DMS 273 (cell line): ENCODE measurements at regions not wholly inside any gene's neighbourhood (a gene's known extent, or its start where the extent isn't known, plus 50 kb on each side); places are given as distances from the start of the nearest gene placed in this dataset.
A peak's percentile ranks its signal among the peaks of the same experiment; 100 is the strongest.

ENCODE experiments used
- DNase-seq: peaks from one replicate; lab custom pipeline; 2025; ENCODE audit not compliant: unreplicated experiment; lab: John Stamatoyannopoulos, UW

- DNase-seq = no peak
These were observed 365.5 kb downstream of the FIGN start for GRCh38 chr2:163370169-163370886.

GRCh38 chr2:163369111-163369510 is 366.7 kb downstream of the FIGN start:
- no peak for DNase-seq

DNA sequence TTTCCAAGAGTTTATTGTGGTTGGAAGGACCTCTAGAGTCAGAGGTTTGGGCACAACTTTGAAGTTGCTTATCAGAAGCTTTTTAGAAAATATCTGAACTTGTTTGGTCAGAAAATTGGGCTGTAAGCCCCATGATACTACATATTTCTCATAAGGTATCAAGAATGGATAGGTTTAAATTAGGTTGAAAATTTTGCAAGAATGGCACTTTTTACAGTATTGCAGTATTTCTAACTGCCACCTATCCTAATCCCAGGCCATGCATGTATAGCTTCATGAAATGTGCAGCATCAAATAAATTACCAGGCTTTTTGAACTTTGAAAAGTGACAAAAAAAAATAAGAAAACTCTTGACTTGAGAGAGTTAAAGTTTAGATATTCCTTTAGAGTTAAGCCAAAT is 367.2 kb downstream of the FIGN start:
- no peak for DNase-seq

DNA sequence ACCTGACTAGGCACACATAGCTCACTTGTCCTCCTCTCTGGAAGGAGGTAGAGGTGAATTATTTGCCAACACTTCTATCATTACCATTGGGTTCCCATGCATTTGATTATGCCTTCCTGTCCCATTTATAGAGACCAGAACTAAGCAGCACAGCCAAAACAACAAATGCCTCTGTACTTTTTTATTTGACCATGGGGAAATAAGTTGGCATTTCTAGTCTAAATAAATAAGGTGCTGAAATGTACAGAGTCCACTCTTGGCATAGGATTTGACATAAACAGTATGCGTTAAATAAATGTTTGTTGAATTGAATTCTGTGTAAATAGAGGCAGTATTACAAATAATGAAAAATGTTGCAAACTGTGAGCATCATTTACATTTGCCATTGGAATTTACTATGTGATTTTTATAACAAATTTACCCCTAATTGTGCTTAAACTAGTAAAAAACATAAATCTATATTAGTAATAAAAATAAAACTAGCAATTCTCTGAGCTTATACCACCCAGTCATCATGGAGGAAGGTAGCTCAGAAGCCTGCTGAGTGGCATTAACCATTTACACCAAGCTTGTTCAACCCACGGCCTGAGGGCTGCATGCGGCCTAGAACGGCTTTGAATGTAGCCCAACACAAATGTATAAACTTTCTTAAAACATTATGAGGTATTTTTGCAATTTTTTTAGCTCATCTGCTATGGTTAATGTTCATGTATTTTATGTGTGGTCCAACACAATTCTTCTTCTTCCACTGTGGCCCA is 367.8 kb downstream of the FIGN start:
- no peak for DNase-seq

GRCh38 chr2:163364736-163365135 is 371.1 kb downstream of the FIGN start:
- no peak for DNase-seq

- no peak for DNase-seq
These were observed 382.3 kb downstream of the FIGN start for GRCh38 chr2:163353551-163353950.

GRCh38 chr2:163351966-163352365 is 383.8 kb downstream of the FIGN start:
- no peak for DNase-seq

- no peak for DNase-seq
These were observed 384.7 kb downstream of the FIGN start for GRCh38 chr2:163351143-163351542.

DNA sequence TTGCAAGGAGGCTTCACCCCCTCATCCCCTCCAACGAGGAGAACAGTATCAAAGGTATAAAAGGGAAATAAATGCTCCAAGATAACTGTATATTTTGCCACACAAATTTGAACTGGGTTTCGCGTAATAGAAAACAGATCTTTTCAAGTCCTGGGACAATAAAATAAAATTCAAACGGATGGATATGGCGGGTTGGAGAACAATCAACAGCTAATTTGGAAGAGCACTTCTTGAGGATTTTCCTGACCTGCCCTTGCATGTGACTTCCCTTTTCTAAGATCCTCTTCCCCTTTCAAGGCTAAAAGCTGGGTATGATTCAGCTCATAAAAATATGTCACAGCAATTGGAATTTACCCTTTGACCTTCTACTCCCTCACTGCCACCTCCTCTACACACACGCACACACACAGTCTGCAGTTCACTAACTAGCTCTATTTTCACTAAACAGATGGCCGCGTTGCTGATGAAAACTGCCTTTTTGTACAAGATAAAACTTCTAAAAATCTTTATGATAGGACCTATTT is 386.9 kb downstream of the FIGN start:
- no peak for DNase-seq

DNA sequence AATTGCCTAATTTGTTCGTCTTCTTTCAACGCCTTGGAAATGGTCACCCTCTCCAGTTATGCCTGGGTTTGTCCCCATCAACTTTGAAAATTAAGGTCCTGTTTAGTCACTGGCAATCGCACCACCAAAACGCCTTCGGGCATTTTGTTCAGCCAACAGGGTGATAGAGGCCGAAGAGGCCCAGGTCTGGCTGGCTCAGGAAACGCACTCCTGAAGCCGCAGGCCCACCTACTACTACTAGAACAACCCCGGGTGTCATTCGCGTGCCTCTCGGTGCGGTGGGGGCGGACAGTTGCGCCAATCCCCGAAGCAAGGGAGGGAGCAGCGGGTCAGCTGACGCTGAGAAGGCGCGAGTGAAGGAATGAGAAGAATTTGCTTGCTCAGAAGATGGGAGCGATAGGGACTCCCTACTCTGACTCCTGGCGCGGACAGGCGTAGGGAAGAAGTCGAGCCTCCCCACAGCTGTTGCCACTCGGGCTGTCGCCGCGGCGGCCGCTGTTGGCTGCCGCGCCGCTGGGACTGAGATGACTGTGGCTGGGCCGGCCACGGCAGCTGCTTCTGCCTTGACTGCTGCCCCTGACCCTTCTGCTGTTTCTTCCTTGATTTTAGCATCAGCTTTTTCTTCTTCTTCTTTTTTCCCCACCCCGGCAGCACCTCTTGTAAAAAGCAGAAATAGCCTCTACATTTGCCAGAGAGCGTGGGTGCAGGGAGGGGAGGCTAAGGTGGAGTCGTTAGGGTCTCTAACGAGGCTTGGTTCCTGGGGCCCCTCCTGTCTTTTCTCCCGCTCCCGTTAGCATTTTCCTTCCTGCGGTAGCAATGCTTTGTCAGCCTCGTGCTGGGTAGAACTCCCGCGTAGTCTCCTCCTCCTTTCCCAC is 387.6 kb downstream of the FIGN start:
- no peak for DNase-seq

DNA sequence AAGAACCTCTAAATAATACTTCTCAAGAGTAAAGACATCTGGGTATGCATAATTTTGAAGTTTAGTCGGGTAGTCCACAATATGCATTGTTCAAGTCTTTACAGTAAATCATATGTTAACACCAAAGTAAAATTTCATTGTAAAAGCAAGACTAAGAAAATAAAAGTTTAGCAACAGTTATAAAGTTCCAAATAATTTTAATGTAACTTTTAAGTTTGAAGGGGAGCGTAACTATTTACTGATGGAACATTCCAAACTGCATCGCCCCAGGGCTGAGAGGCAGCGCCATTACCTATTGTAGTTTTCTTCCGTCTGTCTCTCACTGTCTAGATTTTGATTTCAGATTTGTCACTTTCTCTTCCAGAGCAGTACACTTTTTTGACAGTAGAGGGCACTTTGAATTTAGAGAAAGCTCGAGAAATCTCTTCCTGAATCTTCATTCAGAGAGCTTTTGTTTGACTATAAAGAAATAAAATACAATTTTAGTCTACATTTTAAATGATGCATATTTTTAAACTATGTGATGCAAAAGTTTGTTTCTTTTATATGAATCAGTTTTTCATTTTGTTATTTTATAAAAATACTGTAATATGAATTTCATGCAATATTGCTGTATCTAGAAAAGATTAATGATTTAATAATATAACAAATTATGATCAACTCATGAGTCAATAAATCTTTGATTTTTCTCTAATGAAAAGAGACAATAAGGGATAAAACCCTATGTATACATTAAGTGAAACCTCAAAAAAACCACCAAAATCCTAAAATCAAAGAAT is 389.8 kb downstream of the FIGN start:
- DNase-seq = peak; percentile 74

- no peak for DNase-seq
These were observed 392.5 kb downstream of the FIGN start for GRCh38 chr2:163343316-163343715.

GRCh38 chr2:163341426-163341825 is 394.4 kb downstream of the FIGN start:
- DNase-seq = no peak

DNA sequence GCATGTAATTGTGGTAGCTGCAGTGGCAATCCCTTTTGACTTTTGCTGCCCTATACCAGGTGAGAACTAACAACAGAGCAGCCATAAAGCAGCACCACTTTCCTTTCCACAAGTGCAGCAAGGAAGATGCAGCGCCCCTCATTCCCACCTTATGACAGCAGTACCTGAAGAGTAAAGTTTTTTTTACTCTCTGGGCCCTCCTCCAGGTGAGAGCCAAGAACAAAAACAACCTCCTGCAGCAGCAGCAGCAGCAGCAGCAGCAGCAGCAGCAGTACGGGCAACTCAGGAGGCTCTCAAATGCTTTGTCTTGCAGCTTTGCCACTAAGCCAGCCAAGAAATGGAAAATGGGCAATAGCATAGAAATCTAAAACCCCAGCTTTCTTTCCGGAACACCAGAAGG is 397.5 kb downstream of the FIGN start:
- DNase-seq = no peak

- DNase-seq = no peak
These were observed 411.1 kb downstream of the FIGN start for GRCh38 chr2:163324677-163325076.

DNA sequence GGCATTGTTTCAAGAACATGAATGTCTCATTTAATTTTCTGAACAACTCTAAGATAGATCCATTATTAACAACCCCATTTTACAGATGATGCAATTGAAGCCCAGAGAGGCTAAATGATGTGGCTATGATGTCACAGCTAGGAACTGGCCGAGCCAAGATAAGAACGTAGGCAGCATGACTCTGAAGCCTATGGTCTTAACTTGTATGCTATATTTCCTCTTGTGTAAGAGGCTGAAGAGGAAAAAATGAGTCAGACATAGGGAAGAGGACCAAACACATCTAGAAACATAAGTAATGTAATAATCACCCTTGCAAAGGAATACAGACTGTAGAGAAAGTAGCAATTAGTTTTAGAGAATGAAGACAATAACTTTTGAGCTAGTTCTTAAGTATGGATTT is 416.8 kb downstream of the FIGN start:
- no peak for DNase-seq

- no peak for DNase-seq
These were observed 421.1 kb downstream of the FIGN start for GRCh38 chr2:163314712-163315111.

- DNase-seq = no peak
These were observed 423.1 kb downstream of the FIGN start for GRCh38 chr2:163312713-163313112.

- no peak for DNase-seq
These were observed 429.2 kb downstream of the FIGN start for GRCh38 chr2:163306647-163307046.

GRCh38 chr2:163302141-163302540 is 433.7 kb downstream of the FIGN start:
- DNase-seq = no peak

GRCh38 chr2:163291790-163292189 is 444.0 kb downstream of the FIGN start:
- no peak for DNase-seq
